Smooth muscle cell (in vitro differentiated cells): ENCODE measurements at regions not wholly inside any gene's neighbourhood (a gene's known extent, or its start where the extent isn't known, plus 50 kb on each side); places are given as distances from the start of the nearest gene placed in this dataset.

Source experiments
- DNase-seq: peaks from one replicate; lab custom pipeline; 2025; ENCODE audit not compliant: unreplicated experiment; lab: John Stamatoyannopoulos, UW
- H2AFZ ChIP-seq: fragments of 200-600 bp; sonication (generic); 2 replicates; pipeline ENCODE4 v1.6.0; 2016; ENCODE audit warnings: antibody characterized with exemption, low read depth, mild to moderate bottlenecking
- H3F3A ChIP-seq: fragments of 200-600 bp; sonication (generic); 2 replicates; pipeline ENCODE4 v1.6.0; 2017; ENCODE audit warnings: antibody characterized with exemption, low read depth
- H3K27ac ChIP-seq: fragments of 200-600 bp; sonication (generic); 2 replicates; pipeline ENCODE4 v1.5.1; 2016; ENCODE audit warnings: low read depth, mild to moderate bottlenecking
- H3K27me3 ChIP-seq: fragments of 200-600 bp; sonication (generic); 2 replicates; pipeline ENCODE4 v1.6.1; 2016; ENCODE audit warnings: low read depth, mild to moderate bottlenecking
- H3K36me3 ChIP-seq: fragments of 200-600 bp; sonication (generic); 2 replicates; pipeline ENCODE4 v1.5.1; 2016; ENCODE audit warnings: low read depth
- H3K4me1 ChIP-seq: fragments of 200-600 bp; sonication (generic); 2 replicates; pipeline ENCODE4 v1.5.1; 2016; ENCODE audit warnings: low read depth
- H3K4me2 ChIP-seq: fragments of 200-600 bp; sonication (generic); 2 replicates; pipeline ENCODE4 v1.6.0; 2016; ENCODE audit warnings: mild to moderate bottlenecking
- H3K4me3 ChIP-seq: fragments of 200-600 bp; sonication (generic); 2 replicates; pipeline ENCODE4 v1.5.1; 2016; ENCODE audit warnings: mild to moderate bottlenecking
- H3K79me2 ChIP-seq: fragments of 200-600 bp; sonication (generic); 2 replicates; pipeline ENCODE4 v1.6.0; 2016; ENCODE audit warnings: low read depth, mild to moderate bottlenecking
- H3K9ac ChIP-seq: fragments of 200-600 bp; sonication (generic); 2 replicates; pipeline ENCODE4 v1.6.0; 2016; ENCODE audit warnings: low read depth
- H3K9me3 ChIP-seq: fragments of 200-600 bp; sonication (generic); replicated peaks from 2 replicates; pipeline ENCODE4 v1.5.1; 2016; ENCODE audit warnings: low read depth
- H4K20me1 ChIP-seq: fragments of 200-600 bp; sonication (generic); 2 replicates; pipeline ENCODE4 v1.6.0; 2016; ENCODE audit warnings: low read depth
- CTCF ChIP-seq: fragments of 200-600 bp; sonication (generic); IDR thresholded peaks from 2 replicates; pipeline ENCODE4 v1.5.1; 2017; ENCODE audit warnings: borderline replicate concordance, mild to moderate bottlenecking, antibody characterized with exemption; ENCODE audit not compliant: insufficient read depth, poor library complexity, severe bottlenecking
- WGBS: methylation state at CpG from one replicate; pipeline ENCODE4 v1.1.7; 2016; ENCODE audit warnings: low lambda C conversion rate; 5-methylcytosine and 5-hydroxymethylcytosine counted together

GRCh38 chr13:39879286-39880035 is 224.0 kb downstream of the COG6 start:
- no peak for TF ChIP-seq CTCF
- H2AFZ ChIP-seq: no peak overlapping the region
- no peak overlapping the region for H3K9ac ChIP-seq
- H3K79me2 ChIP-seq: no peaks in the 10 kb centered on the region
- no peak overlapping the region for H3K4me3 ChIP-seq
- H3K36me3 ChIP-seq: no peaks in the 10 kb centered on the region
- H3K4me1 ChIP-seq: peaks cover 3% of the 10 kb centered on the region
- H3K9me3 ChIP-seq: no peaks in the 10 kb centered on the region
- WGBS: 91% methylated on average over 4 of the region's 4 CpGs
- H3K4me2 ChIP-seq: no peak overlapping the region
- no peak overlapping the region for H3K27ac ChIP-seq
- H3K27me3 ChIP-seq: no peaks in the 10 kb centered on the region
- DNase-seq: no peak
- H4K20me1 ChIP-seq: no peaks in the 10 kb centered on the region
- peaks cover 11% of the 10 kb centered on the region for H3F3A ChIP-seq

GRCh38 chr13:39881383-39881782 is 225.9 kb downstream of the COG6 start:
- Histone ChIP-seq H3K4me2 (no peak overlapping the region), H2AFZ (no peak overlapping the region), H3K9me3 (no peaks in the 10 kb centered on the region), H3F3A (peaks cover 11% of the 10 kb centered on the region), H3K27me3 (no peaks in the 10 kb centered on the region), H3K79me2 (no peaks in the 10 kb centered on the region), H3K36me3 (peaks cover 5% of the 10 kb centered on the region), H3K4me1 (peaks cover 3% of the 10 kb centered on the region), H3K9ac (no peak overlapping the region), H3K4me3 (no peak overlapping the region), H4K20me1 (no peaks in the 10 kb centered on the region), H3K27ac (no peak overlapping the region)
- WGBS: 47% methylated on average over 2 of the region's 2 CpGs
- no peak for DNase-seq
- TF ChIP-seq CTCF: no peak

- Histone ChIP-seq H3K9ac (no peak overlapping the region), H3K27ac (no peak overlapping the region), H3K36me3 (peaks cover 5% of the 10 kb centered on the region), H3K9me3 (no peaks in the 10 kb centered on the region), H3K79me2 (no peaks in the 10 kb centered on the region), H3K4me2 (peak overlapping the region; percentile 9), H3F3A (peaks cover 6% of the 10 kb centered on the region), H3K4me3 (no peak overlapping the region), H4K20me1 (no peaks in the 10 kb centered on the region), H3K4me1 (no peaks in the 10 kb centered on the region), H2AFZ (no peak overlapping the region), H3K27me3 (no peaks in the 10 kb centered on the region)
- 43% methylated on average over 1 of the region's 1 CpG for WGBS
- no peak for DNase-seq
- no peak for TF ChIP-seq CTCF
Measured at GRCh38 chr13:39881887-39882286, 226.4 kb downstream of the COG6 start.

- Histone ChIP-seq H3K9me3 (no peaks in the 10 kb centered on the region), H2AFZ (no peak overlapping the region), H3K9ac (no peak overlapping the region), H3F3A (peaks cover 4% of the 10 kb centered on the region), H3K4me2 (no peak overlapping the region), H3K4me3 (no peak overlapping the region), H4K20me1 (no peaks in the 10 kb centered on the region), H3K79me2 (no peaks in the 10 kb centered on the region), H3K27me3 (no peaks in the 10 kb centered on the region), H3K36me3 (peaks cover 5% of the 10 kb centered on the region), H3K4me1 (no peaks in the 10 kb centered on the region), H3K27ac (no peak overlapping the region)
- WGBS: 39% methylated on average over 1 of the region's 1 CpG
- no peak for TF ChIP-seq CTCF
- no peak for DNase-seq
Measured at GRCh38 chr13:39884166-39884565, 228.7 kb downstream of the COG6 start.
